ENCODE measurements at regions not wholly inside any gene's neighbourhood (a gene's known extent, or its start where the extent isn't known, plus 50 kb on each side); places are given as distances from the start of the nearest gene placed in this dataset.
A peak's percentile ranks its signal among the peaks of the same experiment; 100 is the strongest.

GRCh38 chr4:137707626-137708025 is 175.3 kb upstream of the PCDH18 start:
- Mint-ChIP-seq H3K4me1 (ENCODE audit: low read depth) (peaks cover 25% of the 10 kb centered on the region), H3K27ac (ENCODE audit: unreplicated experiment) (no peak overlapping the region), H3K27me3 (ENCODE audit: low read depth) (no peaks in the 10 kb centered on the region), H3K9me3 (ENCODE audit: low read depth) (no peaks in the 10 kb centered on the region), H3K36me3 (ENCODE audit: low read depth) (no peaks in the 10 kb centered on the region), H3K4me3 (ENCODE audit: unreplicated experiment) (no peak overlapping the region)
- no peak for TF ChIP-seq CTCF (IDR thresholded peaks at IDR 0.05)
- no peak for DNase-seq (ENCODE audit: low spot score)

DNA sequence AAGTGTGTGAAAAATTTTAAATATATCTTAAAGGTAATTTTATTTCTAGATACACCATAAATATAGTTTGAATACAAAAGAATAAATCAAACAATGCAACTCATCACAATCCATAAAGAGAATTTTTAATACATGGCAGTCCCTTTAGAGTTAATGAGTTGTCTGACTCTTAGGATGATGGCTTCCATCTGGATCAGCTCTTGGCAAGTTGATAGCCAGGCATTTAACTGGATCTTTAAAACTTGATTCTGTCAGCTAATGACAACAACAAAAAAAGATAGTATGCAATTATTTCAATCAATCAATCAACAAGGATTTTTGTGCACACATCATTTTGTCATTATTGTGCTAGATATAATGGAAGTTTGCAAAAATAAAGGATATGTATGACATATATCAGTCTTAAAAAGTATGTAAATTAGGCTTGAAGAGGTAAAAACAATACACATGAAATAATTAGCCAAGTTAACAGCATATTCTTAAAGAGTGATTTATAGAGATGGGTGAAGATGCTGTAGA is 174.9 kb upstream of the PCDH18 start:
- no peaks in the 10 kb centered on the region for H3K27me3 Mint-ChIP-seq (ENCODE audit: low read depth)
- no peak for DNase-seq (ENCODE audit: low spot score)
- no peaks in the 10 kb centered on the region for H3K9me3 Mint-ChIP-seq (ENCODE audit: low read depth)
- H3K27ac Mint-ChIP-seq (ENCODE audit: unreplicated experiment), result no peak overlapping the region
- peaks cover 25% of the 10 kb centered on the region for H3K4me1 Mint-ChIP-seq (ENCODE audit: low read depth)
- no peaks in the 10 kb centered on the region for H3K36me3 Mint-ChIP-seq (ENCODE audit: low read depth)
- no peak for TF ChIP-seq CTCF (IDR thresholded peaks at IDR 0.05)
- no peak overlapping the region for H3K4me3 Mint-ChIP-seq (ENCODE audit: unreplicated experiment)

DNA sequence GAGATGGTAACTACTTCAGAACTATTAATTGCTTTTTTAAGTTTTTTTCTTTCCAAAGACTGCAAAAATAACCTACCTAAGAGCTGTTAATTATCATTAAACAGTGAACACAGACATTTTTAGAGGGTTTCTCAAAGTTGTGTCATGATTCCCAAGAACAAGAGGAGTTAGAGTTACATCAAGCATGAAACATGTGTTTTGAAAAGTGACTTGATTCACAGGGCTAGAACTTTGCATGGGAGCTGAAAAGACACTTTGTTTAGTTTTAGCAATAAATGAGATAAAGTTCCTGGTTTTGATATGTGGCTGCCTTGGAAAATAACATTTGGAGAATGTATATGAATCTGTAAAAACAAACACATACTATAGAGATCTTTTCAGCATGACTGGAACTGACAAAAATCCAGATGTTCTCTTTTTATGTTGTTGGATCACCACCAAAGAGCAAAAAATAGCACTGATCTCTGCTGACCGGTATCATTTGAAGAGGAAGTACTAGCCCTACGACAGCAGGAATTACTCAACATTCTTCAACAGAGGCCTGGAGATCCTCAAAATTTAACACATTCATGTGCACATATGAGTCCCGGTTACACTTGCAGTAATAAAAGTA is 173.0 kb upstream of the PCDH18 start:
- Mint-ChIP-seq H3K27ac (ENCODE audit: unreplicated experiment) (peak overlapping the region; percentile 90), H3K27me3 (ENCODE audit: low read depth) (no peaks in the 10 kb centered on the region), H3K4me3 (ENCODE audit: unreplicated experiment) (no peak overlapping the region), H3K4me1 (ENCODE audit: low read depth) (peaks cover 36% of the 10 kb centered on the region), H3K9me3 (ENCODE audit: low read depth) (no peaks in the 10 kb centered on the region), H3K36me3 (ENCODE audit: low read depth) (no peaks in the 10 kb centered on the region)
- no peak for DNase-seq (ENCODE audit: low spot score)
- TF ChIP-seq CTCF (IDR thresholded peaks at IDR 0.05), result no peak

GRCh38 chr4:137703195-137703594 is 170.9 kb upstream of the PCDH18 start:
- no peaks in the 10 kb centered on the region for H3K36me3 Mint-ChIP-seq (ENCODE audit: low read depth)
- no peak overlapping the region for H3K27ac Mint-ChIP-seq (ENCODE audit: unreplicated experiment)
- peaks cover 46% of the 10 kb centered on the region for H3K4me1 Mint-ChIP-seq (ENCODE audit: low read depth)
- H3K27me3 Mint-ChIP-seq (ENCODE audit: low read depth), result no peaks in the 10 kb centered on the region
- no peak overlapping the region for H3K4me3 Mint-ChIP-seq (ENCODE audit: unreplicated experiment)
- DNase-seq (ENCODE audit: low spot score), result no peak
- TF ChIP-seq CTCF (IDR thresholded peaks at IDR 0.05), result no peak
- H3K9me3 Mint-ChIP-seq (ENCODE audit: low read depth), result no peaks in the 10 kb centered on the region

- Mint-ChIP-seq H3K36me3 (ENCODE audit: low read depth) (no peaks in the 10 kb centered on the region), H3K27me3 (ENCODE audit: low read depth) (no peaks in the 10 kb centered on the region), H3K27ac (ENCODE audit: unreplicated experiment) (no peak overlapping the region), H3K9me3 (ENCODE audit: low read depth) (no peaks in the 10 kb centered on the region), H3K4me3 (ENCODE audit: unreplicated experiment) (no peak overlapping the region), H3K4me1 (ENCODE audit: low read depth) (peaks cover 44% of the 10 kb centered on the region)
- TF ChIP-seq CTCF (IDR thresholded peaks at IDR 0.05), result no peak
- DNase-seq (ENCODE audit: low spot score), result no peak
Observed at GRCh38 chr4:137702512-137702911, 170.2 kb upstream of the PCDH18 start.

Measured in chondrocyte (in vitro differentiated cells).